Skin epidermis (tissue), 12 donors: ENCODE measurements at regions not wholly inside any gene's neighbourhood (a gene's known extent, or its start where the extent isn't known, plus 50 kb on each side); places are given as distances from the start of the nearest gene placed in this dataset.
A peak's percentile ranks its signal among the peaks of the same experiment; 100 is the strongest.
"Not testable (repeated sequence)": the region's sequence is repeated elsewhere in the genome, so short reads cannot be mapped to it uniquely, and the experiment has no call there.

Source experiments
- H3K27ac ChIP-seq, 21 experiments: fragments of 200-600 bp; sonication (generic) in 11 of 21; one replicate each; pipeline ENCODE4 v1.5.0; 2020; ENCODE audit warnings: mild to moderate bottlenecking in 3 of 21, inconsistent platforms in 2 of 21, moderate library complexity in 2 of 21
- H3K4me3 ChIP-seq, 7 experiments: fragments of 200-600 bp; sonication (generic) in 2 of 7; one replicate each; pipeline ENCODE4 v1.5.0; 2020; ENCODE audit warnings: inconsistent platforms in 2 of 7, mild to moderate bottlenecking in 2 of 7, moderate library complexity in 1 of 7

DNA sequence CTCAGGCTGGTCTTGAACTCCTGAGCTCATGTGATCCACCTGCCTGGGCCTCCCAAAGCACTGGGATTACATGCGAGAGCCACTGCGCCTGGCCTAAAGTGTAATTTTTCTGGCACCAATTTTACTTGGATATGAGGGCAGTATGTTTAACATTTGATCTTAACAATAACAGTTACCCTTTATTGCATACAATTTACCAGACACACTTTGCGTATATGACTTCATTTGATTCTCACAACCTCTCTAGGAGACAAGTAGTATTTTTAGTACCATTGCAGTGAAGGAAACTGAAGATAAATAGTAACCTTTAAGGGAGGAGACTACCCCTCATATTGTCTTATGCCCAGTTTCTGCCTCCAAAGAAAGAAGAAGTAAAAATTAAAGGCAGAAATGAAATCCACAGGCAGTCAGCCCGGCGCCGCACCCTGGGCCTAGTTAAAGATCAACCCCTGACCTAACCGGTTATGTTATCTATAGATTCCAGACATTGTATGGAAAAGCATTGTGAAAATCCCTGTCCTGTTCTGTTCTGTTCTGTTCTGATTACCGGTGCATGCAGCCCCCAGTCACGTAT lies 54.0 kb downstream of the CYP26A1 start:
- H3K4me3 ChIP-seq, H3K27ac ChIP-seq: not testable (repeated sequence)

DNA sequence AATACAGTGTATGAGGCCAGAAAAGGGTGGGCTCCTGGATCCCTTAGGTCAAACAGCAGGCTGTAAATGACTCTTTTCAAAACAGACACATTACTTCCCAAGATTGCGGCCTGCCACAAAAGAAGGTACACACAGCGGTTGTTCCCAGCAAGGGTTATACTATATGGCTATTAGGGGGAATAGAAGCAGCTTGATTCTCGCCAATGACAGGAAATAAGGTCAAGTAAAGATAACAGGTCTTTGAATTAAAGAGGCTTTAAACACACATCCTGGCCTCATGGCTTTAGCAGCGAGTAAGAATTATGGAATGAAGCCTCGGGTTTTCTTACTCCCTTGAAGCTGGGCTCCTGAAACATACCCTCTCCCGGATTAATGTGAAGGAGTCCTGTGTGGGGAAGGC lies 58.3 kb downstream of the CYP26A1 start:
- Histone ChIP-seq H3K4me3 (no peak overlapping the region), H3K27ac (no peak overlapping the region)

DNA sequence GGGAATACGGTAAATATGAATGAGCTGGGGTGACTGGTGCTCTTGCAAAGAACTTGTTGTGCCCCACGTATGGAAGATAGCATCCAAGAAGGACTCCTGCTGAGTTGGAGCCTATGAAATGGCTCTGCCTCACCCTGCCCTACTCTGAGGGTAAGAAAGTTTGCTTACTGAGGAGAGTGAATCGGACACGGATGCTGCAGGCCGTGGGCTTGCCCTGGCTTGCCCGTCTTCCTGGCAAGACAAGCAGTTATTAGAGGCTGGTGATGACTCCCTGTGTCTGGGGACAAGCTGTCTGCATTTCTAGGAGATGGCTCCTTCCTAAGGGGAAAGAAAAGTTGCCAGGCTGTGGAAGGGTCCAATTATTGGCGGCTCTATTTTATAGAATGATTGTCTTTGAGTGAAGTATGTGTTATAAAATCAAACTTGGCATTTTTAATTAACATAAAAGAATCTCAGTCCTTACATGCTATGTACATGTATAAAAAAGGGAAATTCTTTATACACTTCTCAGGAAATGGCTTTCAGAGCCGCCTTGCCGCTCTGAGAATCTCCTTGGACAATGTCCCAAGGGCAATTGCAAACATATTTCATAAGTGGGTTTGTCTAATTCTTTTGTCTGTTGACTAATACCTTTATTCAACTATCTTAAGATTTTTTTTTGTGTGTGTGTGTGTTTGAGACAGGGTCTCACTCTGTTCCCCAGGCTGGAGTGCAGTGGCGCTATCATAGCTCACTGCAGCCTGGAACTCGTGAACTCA lies 64.6 kb downstream of the CYP26A1 start:
- Histone ChIP-seq H3K4me3 (no peak overlapping the region), H3K27ac (peak overlapping the region in 8 of 21 experiments; percentile 4 to 71 (median 19))

DNA sequence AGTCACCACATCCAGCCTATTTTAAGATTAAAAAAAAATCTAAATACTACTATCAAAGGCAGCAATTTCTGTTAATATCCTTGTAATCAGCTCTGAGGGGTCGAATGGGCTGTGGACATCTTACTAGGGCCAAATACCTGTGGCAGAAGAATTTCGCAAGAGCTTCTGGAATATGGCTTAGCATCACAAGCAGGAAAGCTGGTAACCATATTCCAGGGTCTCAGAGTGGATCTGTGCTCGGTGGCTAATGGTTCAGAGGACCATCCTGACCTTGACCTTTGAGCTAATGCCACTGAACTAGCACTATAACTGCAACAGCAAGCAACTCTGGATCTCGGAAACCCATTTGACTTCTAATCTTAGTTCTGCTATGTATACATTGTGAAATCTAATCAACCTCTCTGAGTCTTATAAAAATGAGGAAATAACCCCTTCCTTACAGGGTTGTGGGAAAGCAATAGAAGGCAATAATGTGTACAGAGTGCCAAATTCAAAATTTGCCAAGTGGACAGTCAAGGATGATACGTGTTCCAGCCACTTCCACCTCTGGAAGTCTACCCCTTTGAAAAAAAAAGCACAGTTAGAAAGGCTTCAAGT lies 65.5 kb downstream of the CYP26A1 start:
- H3K4me3 ChIP-seq = no peak overlapping the region
- H3K27ac ChIP-seq = peak overlapping the region in 2 of 21 experiments; percentile 11 to 40

DNA sequence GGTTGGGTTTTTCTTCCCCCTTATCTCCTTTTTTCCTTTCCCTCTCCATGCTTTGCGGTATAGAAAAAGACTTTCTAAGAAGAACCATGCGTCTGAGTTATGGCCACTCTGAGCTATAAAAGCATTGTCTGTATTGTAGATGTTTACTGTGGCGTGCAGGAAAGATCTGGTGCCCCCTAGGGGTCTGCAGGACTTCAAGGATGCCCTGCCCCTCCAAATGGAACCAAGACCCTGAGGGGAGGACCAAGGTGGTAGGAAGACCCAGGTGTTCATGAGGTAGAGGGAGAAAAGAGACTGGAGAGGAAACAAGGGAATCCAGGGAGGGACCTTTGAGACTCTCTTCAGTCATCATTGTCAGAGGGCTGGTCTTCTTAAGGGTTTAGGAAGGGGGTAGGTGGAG lies 68.8 kb downstream of the CYP26A1 start:
- Histone ChIP-seq H3K27ac (no peak overlapping the region), H3K4me3 (no peak overlapping the region)

DNA sequence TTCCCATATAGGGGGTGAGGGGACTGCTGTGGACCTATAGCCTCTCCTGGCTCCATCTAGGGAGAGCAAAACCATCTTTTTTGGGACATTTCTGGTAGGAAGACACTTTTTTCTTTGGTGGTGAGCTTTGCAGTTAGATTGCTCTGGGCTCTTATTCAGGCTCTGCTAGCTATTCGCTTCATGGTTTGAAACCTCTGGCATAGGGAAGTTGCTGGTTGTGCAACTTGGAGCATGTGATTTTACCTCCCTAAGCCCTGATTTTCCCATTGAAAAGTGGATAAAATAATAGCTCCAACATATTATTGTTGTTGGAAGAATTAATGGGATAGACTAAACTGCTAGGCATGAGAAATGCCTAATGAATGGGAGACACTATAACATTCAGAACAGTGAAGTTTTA lies 69.6 kb downstream of the CYP26A1 start:
- no peak overlapping the region for H3K4me3 ChIP-seq
- H3K27ac ChIP-seq = no peak overlapping the region

DNA sequence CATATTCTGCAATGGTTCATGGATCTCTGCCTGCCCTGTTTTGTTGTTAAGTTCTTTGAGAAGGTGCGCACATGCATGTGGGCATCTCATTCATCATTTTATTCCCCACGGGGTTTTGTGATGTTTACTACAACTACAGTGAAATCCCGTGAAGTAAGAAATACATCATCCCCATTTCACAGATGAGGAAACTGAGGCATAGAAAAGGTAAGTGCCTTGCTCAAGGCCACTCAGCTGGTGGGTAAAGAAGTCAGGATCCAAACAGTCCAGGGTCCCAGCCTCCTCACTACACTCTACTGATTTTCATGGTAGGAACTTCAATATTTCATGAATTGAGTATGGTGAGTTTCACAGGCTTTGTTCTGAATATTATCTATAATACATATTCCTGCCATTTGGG lies 72.6 kb downstream of the CYP26A1 start:
- no peak overlapping the region for H3K27ac ChIP-seq
- H3K4me3 ChIP-seq = no peak overlapping the region

DNA sequence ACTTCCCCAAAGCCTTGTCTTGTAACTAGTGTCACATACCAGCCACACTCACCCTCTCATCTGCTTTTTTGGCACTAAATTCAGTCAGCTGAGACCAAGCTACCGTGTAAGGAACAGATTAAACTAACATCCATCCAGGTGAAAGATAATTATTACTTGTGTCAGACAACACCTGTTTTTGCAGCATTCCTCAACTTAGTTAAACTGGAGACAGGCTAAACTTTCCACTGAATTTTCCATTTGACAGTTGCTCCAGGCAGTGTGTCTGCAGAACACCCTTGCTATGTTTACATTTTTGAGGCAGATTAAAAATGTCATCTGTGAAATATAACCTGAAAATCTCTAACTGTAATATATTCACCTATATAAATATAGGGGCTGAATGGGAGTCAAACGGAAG lies 73.6 kb downstream of the CYP26A1 start:
- no peak overlapping the region for H3K27ac ChIP-seq
- no peak overlapping the region for H3K4me3 ChIP-seq

DNA sequence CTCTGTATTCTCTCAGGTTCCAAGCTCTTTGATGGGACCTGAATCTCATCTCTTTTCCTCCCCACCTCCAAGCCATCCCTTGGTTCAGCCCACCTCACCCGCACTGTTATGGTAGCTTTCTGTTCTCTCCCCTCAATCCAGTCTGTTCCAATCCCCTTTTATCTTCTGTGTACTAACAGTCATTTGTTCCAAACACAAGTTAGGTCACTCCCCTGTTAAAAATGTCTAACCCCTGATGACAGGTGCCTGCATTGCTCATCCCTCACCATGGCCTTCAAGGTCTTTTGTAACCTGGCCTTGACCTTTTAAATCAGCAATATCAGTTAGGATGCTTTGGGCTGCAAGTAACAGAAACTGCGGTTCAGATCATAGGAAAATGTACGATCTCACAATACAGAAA lies 74.8 kb downstream of the CYP26A1 start:
- Histone ChIP-seq H3K27ac (no peak overlapping the region), H3K4me3 (no peak overlapping the region)

DNA sequence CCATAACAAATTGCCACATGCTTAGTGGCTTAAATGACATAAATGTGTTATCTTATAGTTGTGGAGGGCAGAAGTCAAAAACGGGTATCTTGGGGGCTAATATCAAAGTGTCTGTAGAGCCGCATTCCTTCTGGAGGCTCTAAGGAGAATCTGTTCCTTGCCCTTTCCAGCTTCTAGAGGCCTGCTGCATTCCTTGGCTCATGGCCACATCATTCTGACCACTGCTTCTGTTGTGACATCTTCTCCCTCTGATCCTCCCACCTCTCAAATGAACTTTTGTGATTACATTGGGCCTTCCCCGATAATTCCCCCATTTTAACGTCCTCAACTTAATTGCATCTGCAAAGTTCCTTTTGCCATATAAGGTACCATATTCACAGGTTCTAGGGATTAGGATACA lies 76.1 kb downstream of the CYP26A1 start:
- Histone ChIP-seq H3K27ac (no peak overlapping the region), H3K4me3 (no peak overlapping the region)

DNA sequence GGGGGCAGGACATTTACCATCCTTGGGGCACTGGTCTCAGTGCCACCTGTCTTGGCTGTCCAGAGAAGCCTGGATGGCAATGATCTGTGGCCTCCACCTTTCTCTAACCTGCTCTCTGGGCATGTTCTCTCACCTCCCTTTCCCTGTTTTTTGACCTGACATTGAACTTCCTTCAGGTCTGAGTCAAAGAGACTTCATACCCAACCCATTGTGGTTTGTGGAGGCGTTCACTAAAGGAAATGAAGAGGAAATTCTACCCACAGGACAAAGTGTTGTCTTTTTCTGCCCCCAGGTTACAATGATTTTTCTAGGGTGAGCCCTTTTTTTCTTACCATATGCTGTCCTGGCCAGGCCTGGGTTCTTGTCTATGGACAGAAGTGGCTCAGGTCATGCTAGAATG lies 76.6 kb downstream of the CYP26A1 start:
- no peak overlapping the region for H3K27ac ChIP-seq

DNA sequence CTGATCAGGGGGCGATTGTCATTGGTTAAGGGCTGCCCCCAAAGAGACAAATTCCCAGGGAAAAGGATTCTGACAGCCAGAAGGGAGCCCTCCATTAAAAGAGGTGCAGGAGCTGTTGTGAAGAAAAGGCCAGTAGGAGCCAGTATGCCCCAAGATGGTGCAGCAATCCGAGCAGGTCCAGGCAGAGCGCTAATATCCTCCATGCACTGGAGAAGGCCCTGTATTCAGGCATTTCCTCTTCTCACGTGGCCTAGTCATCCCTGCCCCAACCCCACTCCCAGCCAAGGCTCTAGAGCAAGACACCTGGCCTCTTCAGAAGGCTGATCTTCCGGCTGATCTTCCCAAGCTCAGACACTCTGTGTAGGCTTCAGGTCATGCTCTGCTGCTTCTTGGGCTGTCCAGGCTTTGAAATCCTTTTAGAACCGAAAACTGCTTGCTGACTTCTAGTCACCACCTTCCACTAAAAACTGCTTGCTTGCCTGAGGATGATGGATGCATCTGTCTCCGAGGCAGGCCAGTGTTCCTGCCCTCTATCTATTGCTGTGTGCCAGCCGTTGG lies 77.4 kb downstream of the CYP26A1 start:
- no peak overlapping the region for H3K27ac ChIP-seq
- H3K4me3 ChIP-seq = no peak overlapping the region

More for the DNA sequence above, 76.6 kb downstream of the CYP26A1 start:
- no peak overlapping the region for H3K4me3 ChIP-seq

DNA sequence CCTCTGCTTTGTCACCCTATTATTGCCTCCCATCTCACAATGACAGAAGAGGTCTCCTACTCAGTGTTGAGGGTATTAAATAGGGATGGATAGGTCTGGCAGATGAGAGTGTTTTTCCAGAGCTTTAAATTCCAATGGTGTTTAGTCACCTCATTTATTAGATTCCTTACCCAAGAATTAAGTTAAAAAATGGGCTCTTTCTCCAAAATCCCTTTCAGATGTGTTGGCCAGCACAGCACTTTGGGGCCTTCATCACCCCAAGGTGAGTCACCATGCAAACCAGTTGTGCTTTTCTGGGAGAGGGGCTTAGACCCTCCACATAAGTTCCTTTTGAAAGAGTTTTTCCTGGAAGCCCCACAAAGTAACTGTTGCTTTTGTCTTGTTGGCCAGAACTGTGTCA lies 78.4 kb downstream of the CYP26A1 start:
- H3K4me3 ChIP-seq = no peak overlapping the region
- no peak overlapping the region for H3K27ac ChIP-seq

DNA sequence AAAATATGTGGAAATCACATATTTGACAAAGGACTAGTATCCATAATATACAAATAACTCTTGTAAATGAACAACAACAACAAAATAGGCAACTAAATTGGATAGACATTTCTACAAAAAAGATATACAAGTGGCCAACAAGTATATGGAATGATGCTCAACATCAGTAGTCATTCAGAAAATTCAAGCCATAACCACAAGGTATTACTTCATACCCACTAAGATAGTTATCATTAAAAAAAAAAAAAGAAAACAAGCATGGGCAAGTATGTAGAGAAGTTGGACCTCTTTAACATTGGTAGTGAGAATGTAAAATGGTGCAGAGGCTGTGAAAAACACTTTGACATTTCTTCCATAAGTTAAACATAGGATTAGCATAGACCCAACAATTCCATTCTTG lies 80.8 kb downstream of the CYP26A1 start:
- Histone ChIP-seq H3K27ac (no peak overlapping the region), H3K4me3 (no peak overlapping the region)

DNA sequence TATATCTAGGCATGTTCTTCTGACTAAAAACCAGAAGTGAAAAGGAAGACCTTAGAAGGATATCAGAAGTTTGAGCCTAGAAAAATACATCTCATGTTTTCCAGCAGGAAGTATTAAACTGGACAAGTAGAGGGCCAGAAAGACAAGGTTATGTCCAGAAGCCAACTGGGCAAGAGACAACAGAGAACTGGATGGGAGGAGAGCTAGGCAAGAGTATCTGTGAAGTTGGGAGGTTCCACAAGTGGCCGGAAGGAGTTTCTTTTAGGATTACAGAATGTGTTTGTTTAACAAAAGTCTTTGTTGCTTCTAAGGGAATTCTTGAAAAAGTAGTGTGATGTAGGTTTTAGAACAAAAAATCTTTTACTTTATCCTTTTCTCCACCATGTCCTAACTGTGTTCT lies 86.4 kb downstream of the CYP26A1 start:
- peak overlapping the region in 1 of 21 experiments; percentile 54 for H3K27ac ChIP-seq
- no peak overlapping the region for H3K4me3 ChIP-seq

DNA sequence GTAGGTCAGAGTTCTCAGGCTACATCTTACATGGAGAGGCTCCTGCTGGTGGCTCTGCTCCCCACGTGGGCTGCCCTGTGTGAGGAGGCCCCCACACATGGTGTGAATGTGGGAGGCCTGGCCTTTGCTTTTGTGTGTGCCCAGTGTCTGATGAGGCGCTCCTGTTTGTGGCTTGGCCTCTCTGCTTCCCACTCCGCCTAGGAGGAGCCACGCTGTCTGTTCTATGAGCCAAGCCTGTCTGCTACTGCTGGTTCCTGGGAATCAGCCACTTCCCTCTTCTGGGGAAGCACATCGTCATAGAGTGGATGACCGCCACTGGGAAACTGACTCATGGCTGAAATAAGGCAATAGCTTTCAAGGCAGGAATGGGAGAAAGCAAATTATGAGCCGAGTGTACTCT lies 87.1 kb downstream of the CYP26A1 start:
- no peak overlapping the region for H3K4me3 ChIP-seq
- H3K27ac ChIP-seq = peak overlapping the region in 5 of 21 experiments; percentile 0 to 65 (median 54)

DNA sequence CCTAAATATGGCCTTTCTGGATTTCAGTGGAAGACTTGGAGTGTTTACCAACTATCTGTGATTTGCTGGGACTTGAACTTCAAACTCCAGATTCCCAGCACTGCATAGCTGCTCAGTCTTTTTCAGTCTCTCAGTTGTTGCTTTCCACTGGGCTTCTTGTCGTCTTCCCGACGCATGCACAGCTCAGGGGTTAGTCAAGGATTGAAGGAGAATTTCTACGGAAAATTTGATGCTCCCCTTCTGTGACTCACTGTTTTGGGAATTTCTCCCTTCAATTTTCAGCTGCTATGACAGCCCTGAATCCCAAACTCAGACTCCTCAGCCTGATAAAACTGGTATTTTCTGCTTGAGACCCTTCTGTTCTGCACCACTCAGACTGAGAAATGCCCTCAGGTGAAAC lies 91.7 kb downstream of the CYP26A1 start:
- H3K27ac ChIP-seq = peak overlapping the region in 4 of 21 experiments; percentile 33 to 44 (median 37)
- H3K4me3 ChIP-seq = no peak overlapping the region

DNA sequence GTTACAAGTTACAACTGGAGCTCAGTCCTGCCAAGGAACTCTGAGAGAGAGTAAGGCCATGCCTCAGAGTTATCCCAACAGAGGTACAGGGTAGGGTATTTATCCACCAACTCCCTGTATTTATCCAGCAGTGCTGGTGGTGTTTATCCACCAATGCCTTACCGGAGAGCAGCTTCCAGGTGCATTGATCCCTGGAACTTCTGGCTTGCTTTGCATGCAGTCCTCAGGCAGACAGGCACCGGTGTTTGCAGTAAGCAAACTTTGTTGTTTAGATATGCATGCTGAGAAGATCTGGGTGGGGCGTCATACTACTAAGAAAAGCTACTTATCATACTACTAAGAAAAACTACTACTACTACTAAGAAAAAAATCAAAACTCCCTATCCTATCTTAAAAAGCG lies 92.4 kb downstream of the CYP26A1 start:
- H3K27ac ChIP-seq = peak overlapping the region in 3 of 21 experiments; percentile 21 to 44 (median 34)
- H3K4me3 ChIP-seq = no peak overlapping the region

DNA sequence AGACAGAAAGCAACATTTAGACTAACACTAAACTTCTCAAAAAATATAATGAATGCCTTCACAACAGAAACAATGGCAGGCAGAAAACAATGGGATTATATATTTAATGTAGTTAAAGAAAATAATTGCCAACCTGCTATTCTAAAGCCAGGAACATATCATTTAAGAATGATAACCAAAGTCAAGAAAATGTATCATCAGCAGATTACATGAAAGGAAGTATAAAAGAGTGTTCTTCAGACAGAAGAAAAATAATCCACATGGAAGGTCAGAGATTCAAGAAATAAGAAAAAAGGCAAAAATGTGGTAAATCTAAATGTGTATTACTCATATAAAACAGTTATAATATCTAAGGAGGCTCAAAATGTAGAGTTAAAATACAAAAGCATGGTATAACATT lies 98.1 kb downstream of the CYP26A1 start:
- no peak overlapping the region for H3K4me3 ChIP-seq

DNA sequence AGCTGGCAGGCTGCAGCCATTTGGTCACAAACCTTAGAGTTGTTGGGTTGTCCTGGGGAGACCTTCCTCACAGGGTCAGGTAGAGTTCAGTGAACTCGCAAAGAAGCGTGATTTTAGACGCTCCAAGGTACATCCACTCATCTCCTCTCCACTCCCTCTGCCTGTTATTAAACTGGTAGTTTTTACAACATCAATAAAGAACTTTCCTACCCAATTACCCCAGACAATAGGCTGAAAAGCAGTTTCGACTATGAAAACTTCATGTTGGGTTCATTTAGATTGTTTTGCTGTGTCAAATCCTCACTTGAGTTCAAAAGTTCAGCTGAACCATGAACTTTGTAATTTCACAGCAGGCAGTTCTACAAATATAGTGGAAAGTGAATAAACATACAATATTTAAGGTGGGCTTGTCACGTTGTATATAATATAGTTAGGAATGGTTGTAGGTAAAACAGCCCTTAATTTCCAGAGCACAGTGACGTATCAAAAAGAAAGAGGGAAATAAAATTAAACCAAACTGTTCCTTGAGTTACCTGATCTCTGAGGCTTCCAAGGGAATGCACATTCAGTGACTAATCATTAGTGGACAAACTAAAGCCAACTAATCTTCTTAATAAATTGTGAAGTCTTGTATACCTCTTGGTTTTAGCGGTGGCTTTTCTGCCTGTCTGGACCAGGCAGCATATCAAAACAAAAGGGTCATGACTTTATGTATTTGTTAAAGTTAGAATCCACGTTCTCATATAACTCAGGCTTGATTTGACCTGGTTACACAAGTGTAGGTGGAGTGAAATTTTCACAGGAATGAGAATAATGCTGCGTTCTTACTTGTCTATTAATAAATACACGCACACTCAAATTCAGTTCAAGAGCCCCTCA lies 100.5 kb downstream of the CYP26A1 start:
- Histone ChIP-seq H3K4me3 (no peak overlapping the region), H3K27ac (no peak overlapping the region)

More for the DNA sequence above, 98.1 kb downstream of the CYP26A1 start:
- H3K27ac ChIP-seq = no peak overlapping the region
